Activated CD8-positive, alpha-beta T cell treated with anti-CD3 and anti-CD28 coated beads for 36 hours (primary cell): ENCODE measurements at regions not wholly inside any gene's neighbourhood (a gene's known extent, or its start where the extent isn't known, plus 50 kb on each side); places are given as distances from the start of the nearest gene placed in this dataset.

ENCODE experiments used
- ATAC-seq: fragments of 200-7000 bp; cut with Tn5 transposase; one replicate; pipeline ENCODE4 v1.10.0; 2021; ENCODE audit warnings: mild to moderate bottlenecking, moderate library complexity
- CTCF ChIA-PET: fragments of 350-600 bp; sonication (Branson Sonifier 250); formaldehyde crosslinking; loops from one replicate; lab custom pipeline; 2021; ENCODE audit warnings: antibody characterized with exemption; lab: Charles Lee
- POLR2A ChIA-PET: fragments of 350-600 bp; sonication (Branson Sonifier 250); formaldehyde crosslinking; loops from one replicate; lab custom pipeline; 2021; ENCODE audit warnings: antibody characterized with exemption; lab: Charles Lee
- DNase-seq: peaks from one replicate; pipeline ENCODE4 v3.0.0-alpha.2; 2020
- H3K27ac Mint-ChIP-seq: one replicate; pipeline ENCODE4 v1.8.0; 2021; ENCODE audit warnings: mild to moderate bottlenecking, mixed read lengths
- H3K27me3 Mint-ChIP-seq: one replicate; pipeline ENCODE4 v1.8.0; 2021; ENCODE audit warnings: mixed read lengths
- H3K36me3 Mint-ChIP-seq: one replicate; pipeline ENCODE4 v1.8.0; 2021; ENCODE audit warnings: low read depth, mixed read lengths
- H3K4me1 Mint-ChIP-seq: one replicate; pipeline ENCODE4 v1.8.0; 2021; ENCODE audit warnings: low read depth, mixed read lengths
- H3K4me3 Mint-ChIP-seq: one replicate; pipeline ENCODE4 v1.8.0; 2021; ENCODE audit warnings: mild to moderate bottlenecking, moderate library complexity, mixed read lengths
- H3K9me3 Mint-ChIP-seq: one replicate; pipeline ENCODE4 v1.8.0; 2021; ENCODE audit warnings: mixed read lengths
- CTCF ChIP-seq: fragments of 200-600 bp; IDR thresholded peaks from one replicate; pipeline ENCODE4 v1.8.0; 2022; ENCODE audit warnings: antibody characterized with exemption, mild to moderate bottlenecking
- intact Hi-C: fragments of 100-400 bp; cut with micrococcal nuclease; formaldehyde crosslinking; loops from one replicate; pipeline ENCODE4 v1.10.0; 2022

GRCh38 chr4:31678356-31678755 lies 958.2 kb downstream of the PCDH7 start:
- intact Hi-C loops = no loop called here
- Mint-ChIP-seq H3K9me3 (peaks cover 3% of the 10 kb centered on the region), H3K27ac (no peak overlapping the region), H3K4me1 (no peaks in the 10 kb centered on the region), H3K4me3 (no peak overlapping the region), H3K36me3 (no peaks in the 10 kb centered on the region), H3K27me3 (no peaks in the 10 kb centered on the region)
- no peak for DNase-seq
- ChIA-PET CTCF (no interaction called here), POLR2A (no interaction called here)
- no peak for TF ChIP-seq CTCF
- ATAC-seq = no peak

- CTCF ChIA-PET = no interaction called here
- no peak for TF ChIP-seq CTCF
- ATAC-seq = no peak
Measured at GRCh38 chr4:31682796-31683195, 962.6 kb downstream of the PCDH7 start.

GRCh38 chr4:31687717-31688342 lies 967.7 kb downstream of the PCDH7 start:
- ChIA-PET CTCF (no interaction called here), POLR2A (no interaction called here)
- intact Hi-C loops = no loop called here
- Mint-ChIP-seq H3K9me3 (peaks cover 4% of the 10 kb centered on the region), H3K4me3 (no peak overlapping the region), H3K27me3 (no peaks in the 10 kb centered on the region), H3K4me1 (no peaks in the 10 kb centered on the region), H3K27ac (no peak overlapping the region), H3K36me3 (no peaks in the 10 kb centered on the region)
- ATAC-seq = no peak
- no peak for TF ChIP-seq CTCF
- DNase-seq = no peak

More at GRCh38 chr4:31682796-31683195, 962.6 kb downstream of the PCDH7 start:
- no peak overlapping the region for H3K27ac Mint-ChIP-seq
- no peaks in the 10 kb centered on the region for H3K36me3 Mint-ChIP-seq
- H3K4me1 Mint-ChIP-seq = no peaks in the 10 kb centered on the region
- H3K4me3 Mint-ChIP-seq = no peak overlapping the region
- DNase-seq = no peak
- POLR2A ChIA-PET = no interaction called here
- intact Hi-C loops = no loop called here
- no peaks in the 10 kb centered on the region for H3K27me3 Mint-ChIP-seq
- H3K9me3 Mint-ChIP-seq = peaks cover 3% of the 10 kb centered on the region

- ChIA-PET CTCF (no interaction called here), POLR2A (no interaction called here)
- no peak for TF ChIP-seq CTCF
- no peaks in the 10 kb centered on the region for H3K27me3 Mint-ChIP-seq
- peaks cover 9% of the 10 kb centered on the region for H3K9me3 Mint-ChIP-seq
- DNase-seq (no peak), ATAC-seq (no peak)
- intact Hi-C loops = no loop called here
- H3K4me3 Mint-ChIP-seq = no peak overlapping the region
- no peaks in the 10 kb centered on the region for H3K4me1 Mint-ChIP-seq
- no peaks in the 10 kb centered on the region for H3K36me3 Mint-ChIP-seq
- no peak overlapping the region for H3K27ac Mint-ChIP-seq
Measured at GRCh38 chr4:31692399-31692940, 972.3 kb downstream of the PCDH7 start.

- Mint-ChIP-seq H3K27me3 (no peaks in the 10 kb centered on the region), H3K4me3 (no peak overlapping the region), H3K36me3 (no peaks in the 10 kb centered on the region), H3K27ac (no peak overlapping the region), H3K4me1 (no peaks in the 10 kb centered on the region), H3K9me3 (peaks cover 10% of the 10 kb centered on the region)
- CTCF ChIA-PET = no interaction called here
- intact Hi-C loops = no loop called here
- DNase-seq = no peak
- POLR2A ChIA-PET = no interaction called here
- no peak for TF ChIP-seq CTCF
- no peak for ATAC-seq
Measured at GRCh38 chr4:31701256-31701655, 981.1 kb downstream of the PCDH7 start.
